HG03571 (cell line): ENCODE measurements at regions not wholly inside any gene's neighbourhood (a gene's known extent, or its start where the extent isn't known, plus 50 kb on each side); places are given as distances from the start of the nearest gene placed in this dataset.

Experiments used
- ATAC-seq: cut with Tn5 transposase; IDR thresholded peaks from one replicate; pipeline ENCODE4 v1.9.1; 2021; ENCODE audit not compliant: unreplicated experiment

DNA sequence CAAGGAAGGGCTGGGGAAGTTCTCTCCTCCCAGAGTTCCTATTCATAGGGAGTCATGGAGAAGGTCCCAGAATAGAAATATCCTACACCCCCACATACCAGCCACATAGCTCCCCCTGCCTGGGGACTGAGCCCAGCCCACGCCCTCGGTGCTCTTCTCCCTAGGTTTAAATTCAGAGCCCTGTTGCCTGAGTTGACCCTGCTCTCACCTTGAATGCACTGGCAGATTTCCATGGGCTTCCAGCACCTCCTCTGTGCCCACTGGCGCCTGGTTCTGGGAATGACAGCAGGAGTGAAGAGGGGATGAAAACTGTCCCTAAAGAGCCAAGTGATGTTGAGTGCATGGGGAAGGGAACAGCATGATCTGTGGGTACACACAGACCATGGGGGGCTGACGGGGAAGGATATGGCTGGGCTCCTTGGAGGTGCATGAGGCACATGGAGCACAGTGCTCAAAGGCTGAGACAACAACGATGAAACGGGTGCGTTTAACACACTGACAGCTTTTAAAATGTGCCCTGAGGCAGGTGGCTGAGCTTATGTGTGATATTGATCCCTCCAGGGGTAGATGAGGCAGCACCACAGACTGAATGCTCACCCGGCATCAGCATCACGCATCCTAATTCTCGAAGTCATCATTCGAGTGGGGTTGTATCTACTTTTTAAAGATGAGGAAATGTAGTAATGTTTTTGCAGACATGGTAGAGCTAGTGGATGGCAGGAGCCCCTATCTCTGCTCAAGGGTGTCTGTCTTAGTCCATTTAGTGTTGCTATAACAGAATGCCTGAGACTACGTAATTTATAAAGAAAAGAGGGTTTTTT is 53.7 kb upstream of the IGFBP3 start:
- ATAC-seq = no peak

DNA sequence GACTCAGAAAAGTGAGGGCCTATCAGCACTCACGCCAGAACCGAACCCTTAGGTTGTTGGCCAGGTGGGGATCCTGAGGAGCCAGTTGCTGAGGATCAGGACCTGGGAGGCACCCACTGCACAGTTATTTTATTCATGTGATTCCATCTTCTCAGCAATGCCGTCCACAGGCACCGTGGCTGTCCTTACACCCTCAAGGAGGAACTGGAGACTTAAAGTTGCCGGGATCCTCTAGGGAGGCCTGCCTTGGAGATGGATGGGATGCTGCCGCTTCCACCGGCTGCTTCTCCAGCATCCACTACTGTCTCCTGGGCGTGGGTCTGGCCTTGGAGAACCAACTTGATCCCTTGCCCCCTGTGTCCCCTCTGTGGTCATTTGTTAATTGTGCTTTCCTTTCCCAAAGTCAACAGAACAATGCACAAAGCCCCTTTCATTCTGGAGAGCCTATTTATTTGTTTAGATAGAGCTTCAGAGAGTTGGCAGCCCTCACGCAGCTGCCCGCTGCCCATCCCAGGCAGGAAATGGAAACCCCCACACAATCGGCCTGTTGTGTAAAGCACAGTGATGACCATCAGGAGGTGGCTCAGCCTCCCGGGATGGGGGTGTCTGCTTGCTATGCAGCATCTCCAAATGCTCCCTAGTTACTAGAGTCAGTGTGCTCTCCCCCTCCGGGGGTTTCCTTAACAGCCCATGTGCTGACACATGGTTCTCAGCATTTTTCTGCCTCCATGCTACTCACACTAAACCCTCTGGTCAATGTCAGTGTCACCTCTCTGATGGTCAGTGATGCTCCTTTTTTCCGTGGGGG is 52.9 kb upstream of the IGFBP3 start:
- no peak for ATAC-seq

- ATAC-seq = no peak
These were observed 51.7 kb upstream of the IGFBP3 start for GRCh38 chr7:45972629-45973312.

DNA sequence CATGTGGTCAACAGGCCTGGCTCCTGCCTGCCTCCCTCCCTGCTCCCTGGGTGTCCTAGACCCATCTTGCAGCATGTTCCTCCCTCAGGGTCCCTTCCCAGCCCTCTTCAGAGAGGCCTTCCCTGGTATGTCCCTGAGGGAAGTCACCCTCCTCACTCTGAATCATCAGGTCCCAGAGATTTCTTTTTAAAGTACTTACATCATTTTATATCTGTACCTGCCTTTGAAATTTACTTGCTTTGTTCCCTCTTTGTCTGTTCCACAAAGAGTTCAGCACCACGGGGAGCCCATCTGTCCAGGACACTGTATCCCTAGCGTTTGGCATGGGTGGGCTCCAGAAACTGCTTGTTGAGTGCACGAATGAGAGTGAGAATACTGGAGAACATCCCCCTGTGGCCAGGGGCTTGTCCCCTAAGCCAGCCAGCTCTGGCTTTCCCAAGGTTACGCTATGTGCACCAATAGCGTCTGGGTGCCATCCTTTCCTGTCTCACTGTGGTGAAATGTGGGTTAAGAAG is 50.6 kb upstream of the IGFBP3 start:
- ATAC-seq = no peak

DNA sequence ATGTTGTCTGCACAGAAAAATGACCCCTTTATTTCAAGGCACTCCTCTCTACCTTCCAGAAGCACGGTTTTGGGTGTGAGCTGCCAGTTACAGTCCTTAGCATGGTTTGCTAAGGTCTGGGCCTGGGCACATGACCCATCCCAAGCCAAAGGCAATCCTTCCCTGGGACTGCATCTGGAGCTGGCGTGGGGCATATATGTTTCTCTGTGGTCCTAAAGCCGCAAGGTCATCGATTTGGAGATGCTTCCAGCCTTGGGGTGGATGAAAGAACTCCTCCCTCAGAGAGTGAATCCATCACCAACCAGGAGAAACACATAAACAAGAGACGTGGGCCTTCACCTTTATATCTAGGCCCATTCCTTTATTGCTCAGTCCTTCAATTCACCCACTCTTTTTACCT is 50.1 kb upstream of the IGFBP3 start:
- ATAC-seq = no peak
